Muscle layer of duodenum (tissue), 2 donors: ENCODE measurements at regions not wholly inside any gene's neighbourhood (a gene's known extent, or its start where the extent isn't known, plus 50 kb on each side); places are given as distances from the start of the nearest gene placed in this dataset.

Source experiments
- H3K27ac ChIP-seq: one replicate; pipeline ENCODE4 v1.7.0; 2013; ENCODE audit warnings: mild to moderate bottlenecking, low read length
- H3K27me3 ChIP-seq: one replicate; pipeline ENCODE4 v1.7.0; 2013; ENCODE audit warnings: low read depth, mild to moderate bottlenecking, control low read depth, low read length
- H3K36me3 ChIP-seq, 2 donors: one replicate each; pipeline ENCODE4 v1.7.0; 2013; ENCODE audit warnings: low read length in 2 of 2, control low read depth in 1 of 2, mild to moderate bottlenecking in 1 of 2; ENCODE audit not compliant: insufficient read depth in 2 of 2, control insufficient read depth in 1 of 2
- H3K4me1 ChIP-seq, 2 donors: one replicate each; pipeline ENCODE4 v1.7.0; 2013; ENCODE audit warnings: low read length in 2 of 2, mild to moderate bottlenecking in 2 of 2, control low read depth in 1 of 2, moderate library complexity in 1 of 2; ENCODE audit not compliant: insufficient read depth in 2 of 2, control insufficient read depth in 1 of 2
- H3K4me3 ChIP-seq, 2 donors: one replicate each; pipeline ENCODE4 v1.7.0; 2013; ENCODE audit warnings: low read length in 2 of 2, low read depth in 1 of 2, mild to moderate bottlenecking in 1 of 2
- H3K9me3 ChIP-seq, 2 donors: one replicate each; pipeline ENCODE4 v1.7.0; 2013; ENCODE audit warnings: low read length in 2 of 2, control low read depth in 1 of 2, mild to moderate bottlenecking in 1 of 2; ENCODE audit not compliant: control insufficient read depth in 1 of 2
- donor health status: healthy.

DNA sequence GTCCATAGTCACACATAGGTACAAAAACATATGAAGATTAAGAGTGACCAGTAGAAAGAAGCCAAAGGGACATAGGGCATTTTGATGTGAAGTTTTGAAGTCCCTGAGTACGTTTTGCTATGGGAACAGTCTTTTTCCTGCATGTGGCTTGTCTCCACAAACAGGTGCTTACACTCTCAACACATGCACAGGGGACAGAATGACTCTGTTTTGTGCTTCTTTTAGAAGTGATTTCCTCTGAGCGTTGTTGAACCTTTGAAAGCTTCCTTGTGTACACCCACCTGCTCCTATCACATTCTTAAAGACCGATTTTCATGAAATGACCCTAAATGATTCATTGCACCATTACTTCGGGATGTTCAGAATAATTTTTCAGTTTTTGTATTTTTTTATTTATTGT, 338.8 kb upstream of the CDH4 start:
- no peaks in the 10 kb centered on the region for H3K36me3 ChIP-seq

DNA sequence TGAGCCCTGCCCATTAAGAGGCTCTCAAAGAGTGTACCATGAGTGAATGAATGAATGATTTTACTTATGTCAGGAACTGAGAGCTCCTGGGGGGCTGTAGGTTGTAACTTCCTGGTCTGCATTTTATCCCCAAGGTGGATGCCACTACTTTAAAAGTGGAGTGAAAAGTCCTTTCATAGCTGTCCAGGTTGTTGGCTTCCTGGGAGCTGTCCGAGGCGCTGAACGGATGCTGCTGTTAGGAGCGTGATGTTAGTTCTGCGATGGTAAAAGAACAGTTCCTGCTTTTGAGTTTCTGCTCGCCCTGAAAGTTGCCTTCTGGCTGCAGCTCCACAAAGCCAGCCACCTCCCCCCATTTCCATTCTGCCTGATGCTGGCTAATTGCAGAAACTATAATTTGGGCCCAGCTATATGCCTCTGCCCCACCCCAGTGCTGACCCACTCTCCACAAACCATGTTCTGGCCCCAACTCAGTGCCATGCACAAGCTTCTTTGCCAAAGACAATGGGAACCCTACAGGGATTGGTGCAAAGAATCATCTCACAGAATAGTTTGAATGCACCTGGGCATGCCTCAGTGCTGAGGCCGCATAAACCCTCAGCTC, 330.9 kb upstream of the CDH4 start:
- Histone ChIP-seq H3K27ac (no peak overlapping the region), H3K4me3 (no peak overlapping the region)

More for the DNA sequence above, 338.8 kb upstream of the CDH4 start:
- no peaks in the 10 kb centered on the region for H3K4me1 ChIP-seq
- no peak overlapping the region for H3K27ac ChIP-seq
- peaks cover 0 to 5% of the 10 kb centered on the region in 2 donors for H3K9me3 ChIP-seq
- H3K4me3 ChIP-seq = no peak overlapping the region
- H3K27me3 ChIP-seq = no peaks in the 10 kb centered on the region

DNA sequence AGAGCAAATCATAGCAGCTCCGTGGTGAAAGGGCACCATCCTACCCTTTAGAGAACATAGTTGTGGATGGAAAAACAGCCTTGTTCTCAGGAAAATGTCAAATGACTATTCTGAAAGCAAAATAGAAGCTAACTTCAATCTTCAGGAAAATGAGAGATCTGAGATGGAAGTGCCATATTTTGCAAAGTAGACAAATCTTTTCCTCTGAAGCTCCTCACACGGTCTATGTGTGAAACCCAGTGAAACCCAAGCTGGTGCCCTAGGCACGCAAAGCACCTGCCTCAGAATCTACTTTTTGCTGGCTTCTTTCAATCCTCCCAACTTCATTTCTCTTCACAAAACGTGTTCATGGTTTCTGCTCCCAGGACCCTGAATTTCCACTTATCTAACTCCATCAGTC, 325.2 kb upstream of the CDH4 start:
- H3K4me1 ChIP-seq = peaks cover 0 to 3% of the 10 kb centered on the region in 2 donors
- no peaks in the 10 kb centered on the region for H3K36me3 ChIP-seq
- no peaks in the 10 kb centered on the region for H3K27me3 ChIP-seq
- H3K27ac ChIP-seq = no peak overlapping the region
- no peaks in the 10 kb centered on the region for H3K9me3 ChIP-seq
- H3K4me3 ChIP-seq = no peak overlapping the region

More for the DNA sequence above, 330.9 kb upstream of the CDH4 start:
- Histone ChIP-seq H3K36me3 (no peaks in the 10 kb centered on the region), H3K9me3 (no peaks in the 10 kb centered on the region), H3K4me1 (no peaks in the 10 kb centered on the region), H3K27me3 (no peaks in the 10 kb centered on the region)

DNA sequence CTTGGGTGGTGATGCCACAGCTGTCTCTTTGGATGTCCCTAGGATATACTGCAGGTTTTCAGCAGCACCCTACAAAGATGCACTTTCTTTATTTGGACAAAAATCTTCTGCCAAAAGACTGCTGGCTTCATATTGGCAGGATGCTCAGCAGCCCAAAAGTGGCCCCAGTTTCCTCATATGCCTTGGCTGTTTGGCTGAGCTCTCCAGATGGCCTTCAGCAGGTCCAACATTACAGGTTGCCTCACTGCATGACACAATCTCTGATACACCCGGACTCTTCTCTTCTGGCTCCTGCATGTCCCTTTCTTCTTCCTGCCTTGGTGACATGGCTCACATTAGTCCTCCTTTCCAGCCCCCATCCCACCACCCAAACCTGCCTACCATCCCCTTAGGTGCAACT, 323.7 kb upstream of the CDH4 start:
- H3K4me3 ChIP-seq = no peak overlapping the region
- no peaks in the 10 kb centered on the region for H3K36me3 ChIP-seq
- H3K4me1 ChIP-seq = peaks cover 0 to 4% of the 10 kb centered on the region in 2 donors
- H3K27ac ChIP-seq = no peak overlapping the region
- no peaks in the 10 kb centered on the region for H3K9me3 ChIP-seq
- no peaks in the 10 kb centered on the region for H3K27me3 ChIP-seq

DNA sequence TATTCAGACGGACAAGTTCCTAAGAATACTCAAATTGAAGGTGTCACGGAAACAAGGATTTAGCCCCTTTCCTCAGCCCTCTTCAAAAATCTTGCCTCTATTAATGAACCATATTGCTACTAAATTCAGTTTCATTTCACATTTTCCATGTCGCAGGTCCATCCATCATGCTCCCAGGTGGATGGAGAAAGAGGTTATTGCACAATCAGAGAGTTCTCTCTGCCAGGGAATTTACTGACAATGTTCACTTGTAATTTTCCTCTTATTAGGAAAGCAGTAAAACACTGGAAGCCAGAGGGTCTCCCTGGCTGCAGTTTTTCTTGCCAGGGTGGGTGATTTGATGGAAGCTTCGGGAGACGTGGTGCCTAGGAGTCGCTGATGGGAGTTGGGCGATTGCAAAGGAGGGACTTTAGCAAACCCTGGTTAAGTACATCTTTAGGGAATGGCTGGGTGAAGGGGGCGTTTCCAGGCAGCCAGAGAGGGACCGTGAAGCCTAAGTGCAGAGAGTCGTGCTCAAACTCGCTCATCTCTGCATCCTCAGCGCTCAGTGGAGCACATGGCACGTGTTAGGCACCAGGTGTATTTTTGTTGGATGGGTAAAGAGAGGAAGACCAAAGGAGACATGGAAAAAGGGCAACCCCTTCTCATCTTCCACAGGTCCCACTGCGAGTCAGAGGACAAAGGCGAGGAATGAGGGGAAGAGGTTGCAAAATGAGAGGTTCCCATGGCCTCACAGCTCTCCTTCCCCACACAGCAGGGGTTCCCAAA, 321.9 kb upstream of the CDH4 start:
- no peak overlapping the region for H3K27ac ChIP-seq
- H3K27me3 ChIP-seq = no peaks in the 10 kb centered on the region
- H3K4me3 ChIP-seq = no peak overlapping the region
- H3K4me1 ChIP-seq = peaks cover 0 to 4% of the 10 kb centered on the region in 2 donors
- H3K9me3 ChIP-seq = no peaks in the 10 kb centered on the region
- H3K36me3 ChIP-seq = no peaks in the 10 kb centered on the region

DNA sequence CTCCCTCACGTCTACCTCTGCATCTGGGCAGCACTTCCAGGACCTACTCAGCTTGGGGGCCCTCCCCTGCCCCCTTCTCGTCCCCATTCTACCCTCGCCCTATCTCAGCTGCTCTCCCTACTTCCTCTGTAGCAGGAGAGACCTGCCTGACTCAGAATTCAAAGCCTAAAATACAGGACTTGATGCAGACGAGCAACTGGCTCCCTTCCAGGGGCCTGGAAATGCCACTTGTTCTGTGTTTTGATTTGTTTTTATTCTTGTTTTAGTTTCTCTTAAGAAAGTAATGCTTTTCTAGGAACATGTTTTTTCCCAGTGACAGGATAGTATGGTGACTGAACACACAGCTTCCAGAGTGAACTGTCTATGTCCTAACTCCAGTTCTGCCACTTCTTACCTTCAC, 320.4 kb upstream of the CDH4 start:
- no peaks in the 10 kb centered on the region for H3K9me3 ChIP-seq
- peaks cover 0 to 4% of the 10 kb centered on the region in 2 donors for H3K4me1 ChIP-seq
- no peak overlapping the region for H3K27ac ChIP-seq
- no peaks in the 10 kb centered on the region for H3K36me3 ChIP-seq
- H3K4me3 ChIP-seq = no peak overlapping the region
- H3K27me3 ChIP-seq = no peaks in the 10 kb centered on the region

DNA sequence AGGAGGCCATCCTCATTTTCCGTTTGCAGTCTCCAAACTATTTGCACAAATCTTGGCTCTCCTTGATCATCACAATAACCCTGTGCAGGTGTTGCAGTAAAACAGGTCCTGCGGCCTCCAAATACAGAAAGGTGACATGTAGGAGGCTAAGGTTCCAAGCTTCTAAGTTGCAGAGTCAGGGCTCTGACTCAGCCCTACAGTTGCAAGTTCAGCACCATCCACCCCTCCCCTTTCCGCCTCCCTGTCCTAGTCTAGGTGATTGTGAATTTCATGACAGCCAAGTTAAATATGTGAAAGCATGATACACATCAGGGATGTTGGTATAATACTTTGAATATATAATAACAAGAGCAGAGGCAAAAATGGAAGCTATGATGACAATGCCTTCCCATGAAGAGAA, 317.3 kb upstream of the CDH4 start:
- Histone ChIP-seq H3K27ac (no peak overlapping the region), H3K9me3 (no peaks in the 10 kb centered on the region), H3K4me3 (no peak overlapping the region), H3K36me3 (no peaks in the 10 kb centered on the region), H3K27me3 (no peaks in the 10 kb centered on the region), H3K4me1 (peaks cover 0 to 4% of the 10 kb centered on the region in 2 donors)

DNA sequence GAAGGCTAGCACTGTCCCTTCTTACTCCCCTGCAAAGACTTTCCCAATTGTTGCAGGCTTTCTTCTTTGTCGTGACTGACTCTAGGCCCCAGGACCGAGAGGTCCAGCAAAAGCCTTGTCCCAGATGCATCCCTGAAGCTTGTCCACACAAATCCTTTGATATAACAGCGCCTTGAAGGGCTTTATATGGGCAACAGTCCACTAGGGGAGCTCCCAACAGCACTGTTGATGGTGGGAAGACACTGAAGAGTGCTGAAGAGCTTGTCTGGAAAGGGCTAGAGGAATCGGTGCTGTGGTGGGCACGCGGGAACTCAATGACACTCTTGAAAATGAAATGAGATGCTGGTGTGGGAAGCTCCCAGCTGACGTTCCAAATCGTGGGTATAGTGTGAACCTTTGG, 316.1 kb upstream of the CDH4 start:
- peaks cover 0 to 4% of the 10 kb centered on the region in 2 donors for H3K4me1 ChIP-seq
- H3K9me3 ChIP-seq = no peaks in the 10 kb centered on the region
- H3K27me3 ChIP-seq = no peaks in the 10 kb centered on the region
- H3K4me3 ChIP-seq = no peak overlapping the region
- H3K36me3 ChIP-seq = no peaks in the 10 kb centered on the region
- H3K27ac ChIP-seq = no peak overlapping the region

DNA sequence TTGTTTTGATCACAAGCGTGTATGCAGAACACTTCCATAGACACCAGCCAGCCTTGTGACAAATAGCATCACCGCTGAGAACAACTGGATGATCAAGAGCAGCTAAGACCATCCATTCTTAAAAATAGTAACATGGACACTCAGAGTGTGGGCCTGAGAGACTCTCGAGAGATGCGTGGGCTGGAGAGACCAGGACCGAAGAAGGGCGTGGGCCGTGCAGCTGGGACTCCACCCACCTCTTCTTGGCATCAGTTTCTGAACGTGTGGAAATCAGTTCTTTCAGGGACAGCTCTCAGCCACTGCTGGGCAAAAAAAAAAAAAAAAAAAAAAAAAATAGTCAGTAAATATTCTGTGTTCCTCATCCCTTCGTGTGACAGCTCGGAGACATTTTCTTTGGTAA, 314.5 kb upstream of the CDH4 start:
- no peak overlapping the region for H3K27ac ChIP-seq
- H3K4me1 ChIP-seq = no peaks in the 10 kb centered on the region
- no peaks in the 10 kb centered on the region for H3K27me3 ChIP-seq
- H3K9me3 ChIP-seq = no peaks in the 10 kb centered on the region
- H3K4me3 ChIP-seq = no peak overlapping the region
- H3K36me3 ChIP-seq = no peaks in the 10 kb centered on the region

DNA sequence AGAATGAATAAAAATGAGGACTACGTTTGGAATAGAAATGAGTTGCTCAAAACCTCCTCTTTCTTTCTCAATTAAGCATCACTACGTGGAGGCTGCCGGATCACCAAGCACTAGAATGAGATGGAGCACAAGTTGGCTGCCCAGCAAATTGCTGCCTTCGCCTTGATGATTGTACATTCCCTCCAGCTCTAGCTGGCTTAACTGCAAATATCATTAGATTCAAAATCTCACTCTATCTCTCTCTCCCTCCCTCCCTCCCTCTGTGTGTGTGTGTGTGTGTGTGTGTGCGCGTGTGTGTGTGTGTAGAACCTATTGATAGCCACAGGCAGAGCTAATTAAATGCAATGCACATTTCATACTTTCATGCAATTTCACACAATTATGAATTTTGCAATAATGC, 310.7 kb upstream of the CDH4 start:
- Histone ChIP-seq H3K27me3 (no peaks in the 10 kb centered on the region), H3K4me1 (no peaks in the 10 kb centered on the region), H3K27ac (no peak overlapping the region), H3K9me3 (no peaks in the 10 kb centered on the region), H3K4me3 (no peak overlapping the region), H3K36me3 (no peaks in the 10 kb centered on the region)

DNA sequence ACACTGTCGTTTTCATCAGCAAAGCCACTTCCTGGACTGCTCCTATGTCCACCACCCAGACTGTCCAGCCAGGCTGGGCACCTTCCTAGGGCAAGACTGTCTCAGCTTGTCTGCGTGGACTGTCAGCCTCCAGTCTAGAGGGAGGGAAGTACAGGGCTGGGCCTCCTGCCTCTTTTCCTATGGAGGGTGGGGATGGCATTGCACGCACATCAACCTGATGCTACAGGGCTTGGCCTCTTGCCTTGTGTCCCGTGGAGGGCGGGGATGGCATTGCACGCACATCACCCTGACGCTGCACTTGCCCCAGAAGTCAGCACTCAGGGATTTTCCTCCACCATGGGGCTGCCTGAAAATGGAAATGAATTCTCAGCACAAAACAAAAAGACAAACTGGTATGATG, 304.2 kb upstream of the CDH4 start:
- H3K9me3 ChIP-seq = peaks cover 0 to 2% of the 10 kb centered on the region in 2 donors
- H3K36me3 ChIP-seq = no peaks in the 10 kb centered on the region
- no peaks in the 10 kb centered on the region for H3K4me1 ChIP-seq
- no peak overlapping the region for H3K4me3 ChIP-seq
- no peaks in the 10 kb centered on the region for H3K27me3 ChIP-seq
- H3K27ac ChIP-seq = no peak overlapping the region

DNA sequence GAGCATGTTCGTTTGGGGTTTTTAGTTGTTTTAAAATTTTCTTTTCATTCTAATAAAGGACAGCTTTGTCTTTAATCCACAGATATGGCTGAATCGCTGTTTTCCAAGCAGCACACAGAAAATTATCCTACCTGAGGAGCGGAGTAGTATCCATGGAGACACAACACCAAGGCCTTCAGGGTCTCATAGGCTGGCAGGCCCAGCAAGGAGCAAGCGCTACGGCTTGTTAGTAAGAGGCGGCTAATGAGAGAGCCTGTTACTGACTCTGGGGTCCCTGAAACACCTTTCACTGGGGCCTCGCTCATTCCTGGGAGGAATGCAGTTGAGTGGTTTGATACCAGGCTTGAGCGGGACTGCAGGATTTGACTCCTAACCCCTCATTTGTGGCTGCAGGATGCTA, 303.8 kb upstream of the CDH4 start:
- Histone ChIP-seq H3K9me3 (peaks cover 0 to 2% of the 10 kb centered on the region in 2 donors), H3K4me3 (no peak overlapping the region), H3K27me3 (no peaks in the 10 kb centered on the region), H3K27ac (no peak overlapping the region), H3K36me3 (no peaks in the 10 kb centered on the region), H3K4me1 (no peaks in the 10 kb centered on the region)
